ENCODE measurements at regions not wholly inside any gene's neighbourhood (a gene's known extent, or its start where the extent isn't known, plus 50 kb on each side); places are given as distances from the start of the nearest gene placed in this dataset.

- no peak for TF ChIP-seq POLR2A (IDR thresholded peaks at IDR 0.05; ENCODE audit: low read depth, low read length)
- TF ChIP-seq MAFK (IDR thresholded peaks at IDR 0.05; ENCODE audit: low read depth, low read length) = no peak
- no peak for TF ChIP-seq CTCF (conservative IDR thresholded peaks at IDR 0.05; ENCODE audit: low read depth, low read length)
Observed at GRCh38 chr6:60668428-60668827, 1617.6 kb downstream of the KHDRBS2 start.

Measured in IMR-90 (cell line).